ENCODE measurements at regions not wholly inside any gene's neighbourhood (a gene's known extent, or its start where the extent isn't known, plus 50 kb on each side); places are given as distances from the start of the nearest gene placed in this dataset.

DNA sequence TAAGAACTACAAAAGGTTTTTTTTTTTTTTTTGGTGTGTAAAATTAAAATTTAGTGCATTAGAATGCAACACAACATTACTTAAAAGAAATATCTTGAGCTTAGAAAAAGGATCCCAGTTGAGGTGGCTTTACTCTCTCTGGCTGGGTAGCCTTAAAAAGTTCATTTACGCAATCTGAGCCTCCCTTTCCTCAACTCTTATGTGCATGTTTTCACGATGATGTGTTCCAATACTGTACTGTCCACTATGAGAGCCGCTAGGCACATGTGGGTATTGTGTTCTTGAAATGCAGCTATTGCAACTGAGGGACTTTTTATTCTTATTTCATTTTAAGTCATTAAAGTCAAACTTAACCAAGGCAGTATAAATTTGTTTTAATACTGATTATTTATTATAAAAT, 460.9 kb upstream of the SYT1 start:
- Mint-ChIP-seq H3K4me3 (no peak overlapping the region), H3K4me1 (no peaks in the 10 kb centered on the region), H3K36me3 (no peaks in the 10 kb centered on the region), H3K27me3 (ENCODE audit: low read depth) (no peaks in the 10 kb centered on the region), H3K27ac (no peak overlapping the region), H3K9me3 (no peaks in the 10 kb centered on the region)
- TF ChIP-seq, protein P1, sequence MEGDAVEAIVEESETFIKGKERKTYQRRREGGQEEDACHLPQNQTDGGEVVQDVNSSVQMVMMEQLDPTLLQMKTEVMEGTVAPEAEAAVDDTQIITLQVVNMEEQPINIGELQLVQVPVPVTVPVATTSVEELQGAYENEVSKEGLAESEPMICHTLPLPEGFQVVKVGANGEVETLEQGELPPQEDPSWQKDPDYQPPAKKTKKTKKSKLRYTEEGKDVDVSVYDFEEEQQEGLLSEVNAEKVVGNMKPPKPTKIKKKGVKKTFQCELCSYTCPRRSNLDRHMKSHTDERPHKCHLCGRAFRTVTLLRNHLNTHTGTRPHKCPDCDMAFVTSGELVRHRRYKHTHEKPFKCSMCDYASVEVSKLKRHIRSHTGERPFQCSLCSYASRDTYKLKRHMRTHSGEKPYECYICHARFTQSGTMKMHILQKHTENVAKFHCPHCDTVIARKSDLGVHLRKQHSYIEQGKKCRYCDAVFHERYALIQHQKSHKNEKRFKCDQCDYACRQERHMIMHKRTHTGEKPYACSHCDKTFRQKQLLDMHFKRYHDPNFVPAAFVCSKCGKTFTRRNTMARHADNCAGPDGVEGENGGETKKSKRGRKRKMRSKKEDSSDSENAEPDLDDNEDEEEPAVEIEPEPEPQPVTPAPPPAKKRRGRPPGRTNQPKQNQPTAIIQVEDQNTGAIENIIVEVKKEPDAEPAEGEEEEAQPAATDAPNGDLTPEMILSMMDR (IDR thresholded peaks at IDR 0.05; ENCODE audit: unreplicated experiment) = no peak
- no peak for DNase-seq (ENCODE audit: low spot score in 2 of 2, unreplicated experiment in 2 of 2)

DNA sequence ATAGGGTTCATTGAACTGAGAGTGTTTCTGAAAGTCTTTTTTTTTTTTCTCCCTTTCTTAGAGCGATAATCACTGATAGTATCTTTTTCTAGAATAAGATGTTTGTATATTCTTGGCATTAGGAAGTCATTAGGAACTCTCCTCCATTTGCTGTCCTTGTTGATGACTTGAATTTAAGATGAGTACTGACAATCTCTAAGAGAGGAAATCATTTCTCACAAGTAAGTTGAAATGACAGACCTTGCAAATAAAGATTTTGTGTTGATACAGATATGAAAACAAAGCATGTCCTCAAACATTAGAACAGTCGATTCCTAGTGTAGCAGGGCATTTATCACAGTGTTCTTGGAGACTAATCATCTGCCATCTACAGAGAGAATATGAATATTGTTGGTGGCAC, 458.4 kb upstream of the SYT1 start:
- TF ChIP-seq, protein P1 (IDR thresholded peaks at IDR 0.05; ENCODE audit: unreplicated experiment) = no peak
- H3K27ac Mint-ChIP-seq = no peak overlapping the region
- no peaks in the 10 kb centered on the region for H3K36me3 Mint-ChIP-seq
- no peaks in the 10 kb centered on the region for H3K27me3 Mint-ChIP-seq (ENCODE audit: low read depth)
- no peak for DNase-seq (ENCODE audit: low spot score in 2 of 2, unreplicated experiment in 2 of 2)
- H3K4me1 Mint-ChIP-seq = no peaks in the 10 kb centered on the region
- H3K9me3 Mint-ChIP-seq = no peaks in the 10 kb centered on the region
- no peak overlapping the region for H3K4me3 Mint-ChIP-seq

DNA sequence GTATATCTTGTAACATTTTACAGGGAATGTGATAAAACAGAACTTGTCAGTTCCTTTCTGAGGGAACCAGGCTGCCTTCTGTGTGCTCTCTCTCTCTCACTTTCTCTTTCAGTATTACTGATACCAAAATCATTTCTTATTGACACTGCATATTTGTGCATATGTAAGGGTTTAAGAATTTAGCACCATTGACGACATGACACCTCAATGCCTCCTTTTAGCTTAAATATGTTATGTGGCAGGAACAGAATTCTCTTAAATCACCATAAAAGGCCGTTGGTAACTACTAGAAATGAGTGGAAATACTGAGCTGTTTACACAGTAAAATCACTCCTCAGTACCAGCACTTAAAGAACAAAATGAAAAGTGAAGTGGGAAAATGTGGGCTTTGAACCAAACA, 457.7 kb upstream of the SYT1 start:
- no peaks in the 10 kb centered on the region for H3K36me3 Mint-ChIP-seq
- TF ChIP-seq, protein P1 (IDR thresholded peaks at IDR 0.05; ENCODE audit: unreplicated experiment) = no peak
- peaks cover 4% of the 10 kb centered on the region for H3K9me3 Mint-ChIP-seq
- DNase-seq (ENCODE audit: low spot score in 2 of 2, unreplicated experiment in 2 of 2) = no peak
- H3K27me3 Mint-ChIP-seq (ENCODE audit: low read depth) = no peaks in the 10 kb centered on the region
- no peak overlapping the region for H3K4me3 Mint-ChIP-seq
- no peak overlapping the region for H3K27ac Mint-ChIP-seq
- no peaks in the 10 kb centered on the region for H3K4me1 Mint-ChIP-seq

DNA sequence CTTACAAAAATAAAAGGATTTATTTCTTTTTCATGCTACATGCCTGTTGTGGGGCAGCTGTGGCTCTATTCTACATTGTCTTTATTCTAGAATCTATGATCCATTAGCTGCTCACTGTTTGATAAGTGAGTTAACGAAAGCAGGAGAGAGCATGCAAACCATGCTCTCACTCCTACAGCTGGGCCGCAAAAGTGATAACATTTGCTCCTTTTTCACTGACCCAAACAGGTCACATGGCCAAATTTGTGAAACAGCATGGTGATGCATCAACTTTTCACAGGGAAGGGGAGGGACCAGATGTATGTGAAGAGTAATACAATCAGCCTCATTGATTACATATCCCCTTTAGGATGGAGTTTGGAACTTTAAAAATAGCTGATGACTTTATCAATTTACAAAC, 456.9 kb upstream of the SYT1 start:
- H3K4me3 Mint-ChIP-seq = no peak overlapping the region
- H3K9me3 Mint-ChIP-seq = peaks cover 4% of the 10 kb centered on the region
- no peaks in the 10 kb centered on the region for H3K27me3 Mint-ChIP-seq (ENCODE audit: low read depth)
- H3K4me1 Mint-ChIP-seq = no peaks in the 10 kb centered on the region
- no peaks in the 10 kb centered on the region for H3K36me3 Mint-ChIP-seq
- no peak for DNase-seq (ENCODE audit: low spot score in 2 of 2, unreplicated experiment in 2 of 2)
- TF ChIP-seq, protein P1 (IDR thresholded peaks at IDR 0.05; ENCODE audit: unreplicated experiment) = no peak
- H3K27ac Mint-ChIP-seq = no peak overlapping the region

DNA sequence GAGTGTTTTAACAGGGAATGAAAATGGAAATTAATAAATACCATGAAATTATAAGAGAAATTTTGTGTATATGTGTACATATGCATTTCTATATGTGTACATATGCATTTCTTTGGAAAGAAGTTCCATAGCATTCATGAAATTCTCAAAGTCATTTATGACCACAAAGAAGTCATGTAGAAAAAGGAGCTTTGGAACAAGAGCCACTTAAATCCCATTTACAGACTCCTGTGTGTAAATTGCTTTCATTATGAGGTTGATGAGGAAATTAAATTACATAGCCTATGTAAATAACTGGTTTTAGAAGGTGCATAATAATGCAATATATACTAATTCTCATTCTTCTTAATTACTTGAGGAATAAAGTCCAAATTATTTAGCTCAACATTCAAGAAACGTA, 450.5 kb upstream of the SYT1 start:
- no peaks in the 10 kb centered on the region for H3K27me3 Mint-ChIP-seq (ENCODE audit: low read depth)
- TF ChIP-seq, protein P1 (IDR thresholded peaks at IDR 0.05; ENCODE audit: unreplicated experiment) = no peak
- H3K36me3 Mint-ChIP-seq = no peaks in the 10 kb centered on the region
- peaks cover 4% of the 10 kb centered on the region for H3K9me3 Mint-ChIP-seq
- DNase-seq (ENCODE audit: low spot score in 2 of 2, unreplicated experiment in 2 of 2) = no peak
- H3K4me1 Mint-ChIP-seq = peaks cover 2% of the 10 kb centered on the region
- H3K4me3 Mint-ChIP-seq = no peak overlapping the region
- no peak overlapping the region for H3K27ac Mint-ChIP-seq

DNA sequence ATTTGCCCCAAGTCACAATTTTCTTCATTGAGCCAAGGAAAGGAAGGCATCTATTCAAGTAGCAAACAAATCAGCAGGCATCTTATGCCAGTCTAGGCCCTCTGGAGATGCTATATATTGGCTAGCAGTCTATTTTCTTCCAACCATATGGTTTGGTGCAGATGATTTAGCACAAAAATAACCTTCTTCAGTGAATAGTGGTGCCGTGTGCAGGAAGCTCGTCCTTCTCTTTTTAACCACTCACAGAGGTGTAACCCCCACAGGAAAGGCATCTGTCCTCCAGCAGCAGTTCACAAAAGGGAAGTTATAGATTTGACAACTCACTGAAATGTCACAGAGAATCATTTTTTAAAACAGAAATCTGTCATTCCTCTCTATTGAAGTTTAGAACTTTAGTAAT, 445.7 kb upstream of the SYT1 start:
- no peak overlapping the region for H3K27ac Mint-ChIP-seq
- peaks cover 15% of the 10 kb centered on the region for H3K4me1 Mint-ChIP-seq
- no peak for DNase-seq (ENCODE audit: low spot score in 2 of 2, unreplicated experiment in 2 of 2)
- H3K4me3 Mint-ChIP-seq = no peak overlapping the region
- no peaks in the 10 kb centered on the region for H3K27me3 Mint-ChIP-seq (ENCODE audit: low read depth)
- H3K9me3 Mint-ChIP-seq = no peaks in the 10 kb centered on the region
- TF ChIP-seq, protein P1 (IDR thresholded peaks at IDR 0.05; ENCODE audit: unreplicated experiment) = no peak
- H3K36me3 Mint-ChIP-seq = no peaks in the 10 kb centered on the region
